Ascending aorta (tissue), 2 donors: ENCODE measurements at regions not wholly inside any gene's neighbourhood (a gene's known extent, or its start where the extent isn't known, plus 50 kb on each side); places are given as distances from the start of the nearest gene placed in this dataset.

Experiments used
- DNase-seq, 2 donors: peaks; one replicate each; pipeline ENCODE4 v3.0.0-alpha.2; 2019; ENCODE audit warnings: low spot score in 2 of 2
- H3K27ac ChIP-seq, 2 donors: fragments of 200-600 bp; sonication (generic); one replicate each; pipeline ENCODE4 v1.5.1; 2016 to 2017; ENCODE audit warnings: mild to moderate bottlenecking in 1 of 2
- H3K27me3 ChIP-seq: fragments of 200-600 bp; sonication (generic); one replicate; pipeline ENCODE4 v1.5.1; 2017
- H3K36me3 ChIP-seq, 2 donors: fragments of 200-600 bp; sonication (generic); one replicate each; pipeline ENCODE4 v1.5.1; 2016
- H3K4me1 ChIP-seq, 2 donors: fragments of 200-600 bp; sonication (generic); one replicate each; pipeline ENCODE4 v1.5.1; 2016 to 2017; ENCODE audit warnings: mild to moderate bottlenecking in 1 of 2
- H3K4me3 ChIP-seq, 2 donors: fragments of 200-600 bp; sonication (generic); one replicate each; pipeline ENCODE4 v1.5.1; 2016 to 2017; ENCODE audit warnings: mild to moderate bottlenecking in 1 of 2
- H3K9me3 ChIP-seq, 2 donors: fragments of 200-600 bp; sonication (generic); one replicate each; pipeline ENCODE4 v1.5.1; 2016
- CTCF ChIP-seq, 3 experiments: fragments of 200-600 bp in 2 of 3; fragments of 450-650 bp in 1 of 3; sonication (generic) in 2 of 3; IDR thresholded peaks; one replicate each; pipeline ENCODE4 v1.5.1; 2016 to 2019; ENCODE audit warnings: antibody characterized with exemption in 3 of 3, mild to moderate bottlenecking in 1 of 3, moderate library complexity in 1 of 3
- intact Hi-C: fragments of 100-400 bp; cut with DNase I; formaldehyde crosslinking; loops from one replicate; pipeline ENCODE4 v1.15.1; 2023

GRCh38 chr18:37714691-37715090 lies 149.1 kb upstream of the CELF4 start:
- Histone ChIP-seq H3K4me1 (no peaks in the 10 kb centered on the region), H3K27me3 (no peaks in the 10 kb centered on the region), H3K4me3 (no peak overlapping the region), H3K27ac (no peak overlapping the region), H3K36me3 (no peaks in the 10 kb centered on the region), H3K9me3 (no peaks in the 10 kb centered on the region)
- no peak for TF ChIP-seq CTCF (IDR thresholded peaks at IDR 0.05)
- intact Hi-C loops = no loop called here
- DNase-seq = no peak

- Histone ChIP-seq H3K27ac (no peak overlapping the region), H3K4me3 (no peak overlapping the region), H3K36me3 (no peaks in the 10 kb centered on the region), H3K9me3 (no peaks in the 10 kb centered on the region), H3K4me1 (no peaks in the 10 kb centered on the region), H3K27me3 (no peaks in the 10 kb centered on the region)
- TF ChIP-seq CTCF (IDR thresholded peaks at IDR 0.05) = no peak
- no peak for DNase-seq
- intact Hi-C loops = no loop called here
These were observed 147.2 kb upstream of the CELF4 start for GRCh38 chr18:37712776-37713175.

- Histone ChIP-seq H3K4me1 (no peaks in the 10 kb centered on the region), H3K36me3 (no peaks in the 10 kb centered on the region), H3K9me3 (no peaks in the 10 kb centered on the region), H3K27me3 (no peaks in the 10 kb centered on the region), H3K27ac (no peak overlapping the region), H3K4me3 (no peak overlapping the region)
- intact Hi-C loops = no loop called here
- no peak for TF ChIP-seq CTCF (IDR thresholded peaks at IDR 0.05)
- DNase-seq = no peak
These were observed 146.3 kb upstream of the CELF4 start for GRCh38 chr18:37711766-37712505.

GRCh38 chr18:37710726-37711125 lies 145.1 kb upstream of the CELF4 start:
- intact Hi-C loops = no loop called here

GRCh38 chr18:37709740-37710139 lies 144.1 kb upstream of the CELF4 start:
- no peak overlapping the region for H3K4me3 ChIP-seq
- TF ChIP-seq CTCF (IDR thresholded peaks at IDR 0.05) = no peak
- intact Hi-C loops = no loop called here
- H3K36me3 ChIP-seq = no peaks in the 10 kb centered on the region
- H3K27me3 ChIP-seq = no peaks in the 10 kb centered on the region
- no peaks in the 10 kb centered on the region for H3K9me3 ChIP-seq
- H3K4me1 ChIP-seq = no peaks in the 10 kb centered on the region
- DNase-seq = no peak
- H3K27ac ChIP-seq = no peak overlapping the region

More at GRCh38 chr18:37710726-37711125, 145.1 kb upstream of the CELF4 start:
- Histone ChIP-seq H3K36me3 (no peaks in the 10 kb centered on the region), H3K4me1 (no peaks in the 10 kb centered on the region), H3K9me3 (no peaks in the 10 kb centered on the region), H3K4me3 (no peak overlapping the region), H3K27ac (no peak overlapping the region), H3K27me3 (no peaks in the 10 kb centered on the region)
- DNase-seq = no peak
- no peak for TF ChIP-seq CTCF (IDR thresholded peaks at IDR 0.05)

GRCh38 chr18:37705016-37705415 lies 139.4 kb upstream of the CELF4 start:
- no peaks in the 10 kb centered on the region for H3K9me3 ChIP-seq
- no peak overlapping the region for H3K27ac ChIP-seq
- intact Hi-C loops = no loop called here
- no peak for TF ChIP-seq CTCF (IDR thresholded peaks at IDR 0.05)
- no peak overlapping the region for H3K4me3 ChIP-seq
- no peak for DNase-seq
- H3K36me3 ChIP-seq = no peaks in the 10 kb centered on the region
- no peaks in the 10 kb centered on the region for H3K27me3 ChIP-seq
- H3K4me1 ChIP-seq = no peaks in the 10 kb centered on the region
